SHP77 (cell line): ENCODE measurements at regions not wholly inside any gene's neighbourhood (a gene's known extent, or its start where the extent isn't known, plus 50 kb on each side); places are given as distances from the start of the nearest gene placed in this dataset.

Experiments
- DNase-seq, 2 experiments: peaks; one replicate each; lab custom pipeline; 2025; lab: John Stamatoyannopoulos, UW

DNA sequence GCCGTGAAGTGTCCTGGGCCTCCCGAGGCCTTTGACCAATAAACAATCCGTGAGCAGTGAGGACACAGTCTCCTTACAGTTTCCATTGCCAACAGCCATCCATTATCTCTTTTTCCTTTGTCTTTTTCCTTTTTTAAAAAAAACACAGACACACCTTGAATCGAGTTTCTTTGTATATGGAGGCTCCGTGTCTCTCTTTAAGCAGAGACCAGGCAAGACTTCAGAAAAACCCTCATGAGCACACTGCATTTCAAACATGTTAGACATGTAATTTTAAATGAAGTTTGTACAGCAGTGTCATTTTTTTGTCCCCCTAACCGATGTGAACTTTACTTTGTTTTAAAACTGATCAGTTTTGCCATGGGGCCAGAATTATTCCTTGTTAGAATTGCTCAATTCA is 111.1 kb downstream of the SPTSSA start:
- DNase-seq = no peak

GRCh38 chr14:34348592-34348991 is 113.4 kb downstream of the SPTSSA start:
- DNase-seq = no peak

DNA sequence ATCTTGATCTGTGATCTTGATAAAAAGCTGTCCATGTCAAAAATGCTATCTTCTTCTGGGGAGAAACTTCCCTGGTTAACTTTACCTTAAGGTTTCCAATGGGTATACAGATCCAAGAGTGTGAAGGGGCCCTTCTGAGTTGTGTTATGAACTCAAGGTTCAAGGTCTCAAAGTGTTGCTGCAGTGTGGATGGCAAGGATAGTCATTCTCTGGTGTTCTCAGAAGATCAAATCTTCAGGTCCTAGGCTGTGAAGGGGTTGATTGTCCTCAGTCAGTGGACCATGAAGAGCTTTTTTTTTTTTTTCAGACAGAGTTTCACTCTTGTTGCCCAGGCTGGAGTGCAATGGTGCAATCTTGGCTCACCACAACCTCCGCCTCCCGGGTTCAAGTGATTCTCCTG is 114.4 kb downstream of the SPTSSA start:
- DNase-seq = no peak

- DNase-seq = no peak
Observed at GRCh38 chr14:34345718-34346465, 116.1 kb downstream of the SPTSSA start.

GRCh38 chr14:34344318-34344717 is 117.7 kb downstream of the SPTSSA start:
- DNase-seq = no peak

DNA sequence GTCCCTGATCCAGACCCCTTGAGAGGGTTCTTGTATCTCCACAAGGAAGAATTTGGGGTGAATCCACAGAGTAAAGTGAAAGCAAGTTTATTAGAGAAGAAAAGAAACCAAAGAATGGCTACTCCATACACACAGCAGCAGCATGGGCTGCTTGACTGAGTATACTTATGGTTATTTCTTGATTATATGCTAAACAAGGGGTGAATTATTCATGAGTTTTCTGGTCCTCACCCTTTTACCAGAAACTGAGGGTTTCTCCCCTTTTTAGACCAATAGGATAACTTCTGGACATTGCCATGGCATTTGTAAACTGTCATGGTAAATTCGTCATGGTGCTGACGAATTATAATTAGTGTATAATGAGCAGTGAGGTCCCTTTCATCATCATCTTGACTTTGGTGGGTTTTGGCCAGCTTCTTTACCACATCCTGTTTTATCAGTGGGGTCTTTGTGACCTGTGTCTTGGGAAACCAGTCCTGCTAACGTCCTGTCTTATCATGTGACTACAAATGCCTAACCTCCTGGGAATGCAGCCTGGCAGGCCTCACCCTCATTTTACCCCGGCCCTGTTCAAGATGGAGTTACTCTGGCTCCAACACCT is 121.9 kb downstream of the SPTSSA start:
- DNase-seq = no peak

DNA sequence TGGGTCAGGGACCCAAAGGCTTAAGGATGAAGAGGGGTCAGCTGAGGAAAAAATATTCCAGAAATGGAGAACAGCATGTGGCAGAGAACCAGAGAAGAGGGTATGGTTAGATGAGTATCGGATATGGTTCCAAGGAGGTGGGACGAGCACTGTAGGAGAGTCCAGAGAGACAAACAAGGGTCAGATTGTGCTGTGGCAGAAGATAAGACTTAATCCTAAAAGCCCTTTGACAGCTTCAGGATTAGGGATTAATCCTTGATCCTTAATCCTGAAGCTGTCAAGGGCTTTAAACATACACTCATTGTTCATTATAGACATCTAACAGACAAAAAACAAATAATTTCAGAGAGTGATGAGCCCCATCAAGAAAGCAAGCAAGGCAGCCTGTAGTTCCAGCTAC is 124.0 kb downstream of the SPTSSA start:
- DNase-seq = no peak

DNA sequence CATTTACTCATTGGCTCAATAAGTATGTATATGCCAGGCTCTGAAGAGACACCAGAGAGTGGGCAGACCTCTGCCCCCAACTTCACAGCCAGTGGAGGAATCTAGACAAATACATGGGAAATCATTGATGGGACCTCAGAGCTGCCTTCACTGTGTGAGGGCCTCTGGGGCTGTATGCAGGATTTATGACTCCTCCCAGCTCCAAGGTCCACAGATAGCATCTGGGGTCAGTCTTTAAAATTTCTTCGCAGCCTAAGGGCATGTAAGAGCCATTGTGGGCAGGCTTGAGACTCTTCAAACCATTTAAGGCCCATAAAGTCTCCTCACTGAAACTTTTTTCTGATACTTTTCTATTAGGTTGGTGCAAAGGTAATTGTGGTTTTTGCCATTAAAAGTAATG is 125.5 kb downstream of the SPTSSA start:
- no peak for DNase-seq

DNA sequence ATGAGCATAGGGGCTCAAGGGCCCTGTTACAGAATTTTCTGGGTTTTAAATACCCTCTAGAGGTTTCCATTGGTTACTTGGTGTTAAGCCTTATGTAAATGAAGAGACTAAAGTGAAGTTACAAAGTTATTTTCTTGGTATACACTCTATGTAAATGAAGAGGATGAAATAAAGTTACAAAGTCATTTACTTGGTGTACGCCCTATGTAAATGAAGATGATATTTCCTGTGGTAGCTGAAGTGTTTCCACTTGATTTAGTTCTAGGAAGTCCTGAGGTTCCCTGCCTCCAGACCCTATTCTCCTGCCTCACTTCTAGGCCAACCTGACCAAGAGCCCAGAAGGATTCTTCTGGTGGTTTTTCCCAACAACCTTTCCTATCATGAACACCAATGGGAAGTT is 126.1 kb downstream of the SPTSSA start:
- no peak for DNase-seq

- no peak for DNase-seq
Observed at GRCh38 chr14:34334329-34334728, 127.7 kb downstream of the SPTSSA start.

GRCh38 chr14:34331728-34332623 is 130.1 kb downstream of the SPTSSA start:
- peak; percentile 92 to 94 for DNase-seq

DNA sequence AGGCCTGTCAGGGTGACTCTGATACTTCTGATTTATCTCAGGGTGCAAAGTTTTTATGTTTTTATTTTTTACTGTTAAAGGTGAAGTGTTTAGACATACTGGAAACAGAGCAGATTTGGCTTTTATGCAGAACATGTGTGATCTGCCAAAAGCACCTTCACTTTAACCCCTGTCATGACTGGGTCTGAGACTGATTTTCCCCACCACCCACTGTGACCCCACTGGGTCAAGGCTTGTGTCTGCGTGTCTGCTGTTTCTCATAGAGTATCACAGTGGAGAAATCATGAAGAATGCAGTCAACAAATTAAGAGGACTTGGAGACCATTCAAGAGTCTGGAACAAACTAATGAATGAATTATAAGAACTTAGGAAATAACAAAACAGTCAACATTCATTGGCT is 131.2 kb downstream of the SPTSSA start:
- DNase-seq = no peak

- DNase-seq = no peak
Observed at GRCh38 chr14:34329301-34329700, 132.7 kb downstream of the SPTSSA start.

GRCh38 chr14:34328178-34328577 is 133.9 kb downstream of the SPTSSA start:
- no peak for DNase-seq

GRCh38 chr14:34325493-34325892 is 136.5 kb downstream of the SPTSSA start:
- no peak for DNase-seq

- peak; percentile 48 to 49 for DNase-seq
Observed at GRCh38 chr14:34324363-34324795, 137.7 kb downstream of the SPTSSA start.

- DNase-seq = peak; percentile 71 to 85
Observed at GRCh38 chr14:34322940-34323418, 139.1 kb downstream of the SPTSSA start.

GRCh38 chr14:34319140-34319539 is 142.9 kb downstream of the SPTSSA start:
- DNase-seq = no peak

DNA sequence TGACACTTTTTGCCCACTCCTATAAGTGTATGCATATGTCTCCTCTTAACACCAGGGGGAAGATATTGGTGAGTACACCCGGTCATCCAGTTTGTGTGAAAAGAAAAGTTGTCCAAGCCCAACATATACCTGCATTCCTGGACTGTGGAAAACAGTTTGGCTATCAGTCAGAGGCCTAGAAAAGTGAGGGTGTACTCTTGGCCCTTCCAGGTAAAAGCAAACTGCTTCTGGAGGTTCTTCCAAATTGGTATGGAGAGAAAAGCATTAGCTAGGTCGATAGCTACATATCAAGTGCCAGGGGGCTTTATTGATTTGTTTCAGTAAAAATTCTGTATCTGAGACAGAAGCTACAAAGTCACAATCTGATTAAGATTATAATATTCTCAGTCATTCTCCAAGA is 144.0 kb downstream of the SPTSSA start:
- no peak for DNase-seq

DNA sequence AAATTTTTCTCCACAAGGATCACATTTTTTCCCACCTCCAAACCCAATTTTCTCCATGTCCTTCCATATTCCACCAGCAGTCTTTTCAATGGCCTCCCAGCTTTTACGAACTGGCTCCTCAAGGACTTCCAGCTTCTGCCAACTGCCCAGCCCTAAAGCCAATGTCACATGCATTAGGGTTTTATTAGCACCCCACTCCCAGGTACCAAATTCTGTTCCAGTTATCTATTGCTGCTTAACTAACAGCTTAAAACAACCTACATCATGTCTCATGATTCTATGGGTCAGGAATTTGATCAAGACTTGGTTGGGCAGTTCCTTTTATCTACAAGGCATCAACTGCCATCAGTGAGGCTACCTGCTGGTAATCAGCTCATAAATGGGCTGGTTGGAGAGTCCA is 151.3 kb downstream of the SPTSSA start:
- no peak for DNase-seq

DNA sequence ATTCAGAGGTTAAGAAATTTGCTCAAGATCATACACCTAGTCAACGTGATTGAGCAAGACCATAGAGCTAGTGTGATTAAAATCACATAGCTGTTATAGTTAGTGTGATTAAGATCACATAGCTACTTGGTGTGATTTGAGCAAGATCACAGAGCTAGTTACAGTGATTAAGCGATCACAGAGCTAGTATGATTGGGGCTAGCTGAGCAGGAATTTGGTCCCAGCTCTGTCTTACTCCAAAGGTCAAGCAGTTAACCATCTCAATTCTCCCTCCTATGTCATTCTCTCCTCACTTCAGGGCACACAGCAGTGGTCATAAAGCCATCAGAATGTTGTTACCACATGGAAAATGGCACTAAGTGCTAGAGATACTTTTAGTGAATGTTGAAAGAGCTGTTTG is 158.2 kb downstream of the SPTSSA start:
- DNase-seq = no peak

- DNase-seq = no peak
Observed at GRCh38 chr14:34302654-34303053, 159.4 kb downstream of the SPTSSA start.
